HCT116 (cell line): ENCODE measurements at regions not wholly inside any gene's neighbourhood (a gene's known extent, or its start where the extent isn't known, plus 50 kb on each side); places are given as distances from the start of the nearest gene placed in this dataset.

Experiments used
- ATAC-seq: fragments of 200-7000 bp; cut with Tn5 transposase; 2 replicates; pipeline ENCODE4 v1.9.1; 2020; ENCODE audit warnings: mild to moderate bottlenecking, moderate library complexity
- BruUV-seq: library from RNA; stranded (reverse); fragments of 400-500 nt; replicated peaks from 2 replicates; lab custom pipeline; 2021; lab: Mats Ljungman, UMichigan
- CTCF ChIA-PET: fragments of 300-600 bp; sonication (Branson Sonifier 250); formaldehyde crosslinking; loops from one replicate; lab custom pipeline; 2021; ENCODE audit warnings: antibody characterized with exemption; lab: Charles Lee
- POLR2A ChIA-PET: fragments of 300-600, 350-600 bp; sonication (Branson Sonifier 250); formaldehyde crosslinking; loops from one replicate; lab custom pipeline; 2021; ENCODE audit warnings: antibody characterized with exemption; lab: Charles Lee
- RAD21 ChIA-PET, 2 experiments: fragments of 300-600 bp; sonication (Branson Sonifier 250); formaldehyde crosslinking; loops; one replicate each; lab custom pipeline; 2023; ENCODE audit warnings: low total read pairs in 2 of 2; ENCODE audit not compliant: uncharacterized antibody in 2 of 2, unreplicated experiment in 2 of 2, low non-redundant PET in 1 of 2; lab: Charles Lee
- DNase-seq: peaks from one replicate; pipeline ENCODE4 v3.0.0-alpha.2; 2010; ENCODE audit warnings: low read depth, low spot score
- H2AFZ ChIP-seq: fragments of 200-600 bp; shearing (Covaris generic), sonication (generic); 2 replicates; pipeline ENCODE4 v1.6.1; 2017; ENCODE audit warnings: low read depth, mixed run types, mixed read lengths, antibody characterized with exemption, low read length; ENCODE audit not compliant: poor library complexity, severe bottlenecking
- H3K27ac ChIP-seq: 2 replicates; pipeline ENCODE4 v1.5.1; 2012; ENCODE audit warnings: low read depth, low read length
- H3K27me3 ChIP-seq: fragments of 200-600 bp; sonication (generic); 2 replicates; pipeline ENCODE4 v1.6.1; 2016; ENCODE audit warnings: mixed run types, low read length, mixed read lengths; ENCODE audit not compliant: insufficient read depth
- H3K36me3 ChIP-seq, 2 experiments: fragments of 200-500 bp in 1 of 2; fragments of 200-600 bp in 1 of 2; sonication (Bioruptor generic) in 1 of 2; sonication (generic) in 1 of 2; 2 replicates each; pipeline versions ENCODE4 v1.5.1 to v1.6.1; 2014 to 2016; ENCODE audit warnings: low read length in 2 of 2, inconsistent platforms in 1 of 2, mixed read lengths in 1 of 2, mixed run types in 1 of 2; ENCODE audit not compliant: insufficient read depth in 2 of 2, control insufficient read depth in 1 of 2
- H3K4me1 ChIP-seq, 2 experiments: fragments of 200-600 bp in 1 of 2; sonication (generic) in 1 of 2; 2 replicates each; pipeline versions ENCODE4 v1.5.1 to v1.6.1; 2012 to 2017; ENCODE audit warnings: low read length in 2 of 2, inconsistent platforms in 1 of 2, mild to moderate bottlenecking in 1 of 2, mixed read lengths in 1 of 2, mixed run types in 1 of 2, moderate library complexity in 1 of 2; ENCODE audit not compliant: insufficient read depth in 2 of 2, control insufficient read depth in 1 of 2
- H3K4me2 ChIP-seq: fragments of 200-600 bp; sonication (generic); 2 replicates; pipeline ENCODE4 v1.6.1; 2017; ENCODE audit warnings: mixed run types, low read length, mixed read lengths
- H3K4me3 ChIP-seq, 2 experiments: fragments of 200-600 bp in 1 of 2; sonication (generic) in 1 of 2; replicated peaks in 1 of 2; 2 replicates each; pipeline ENCODE4 v1.5.1; 2011 to 2016; ENCODE audit warnings: low read length in 2 of 2, control low read depth in 1 of 2, low read depth in 1 of 2, mild to moderate bottlenecking in 1 of 2, mixed read lengths in 1 of 2, mixed run types in 1 of 2
- H3K79me2 ChIP-seq: fragments of 200-600 bp; sonication (generic); 2 replicates; pipeline ENCODE4 v1.6.1; 2017; ENCODE audit warnings: mild to moderate bottlenecking, mixed run types, low read length, moderate library complexity, mixed read lengths; ENCODE audit not compliant: insufficient read depth
- H3K9ac ChIP-seq: fragments of 200-600 bp; sonication (generic); 2 replicates; pipeline ENCODE4 v1.6.1; 2016; ENCODE audit warnings: low read length, mixed read lengths
- H3K9me2 ChIP-seq: fragments of 200-600 bp; sonication (generic), shearing (Covaris generic); 2 replicates; pipeline ENCODE4 v1.6.1; 2017; ENCODE audit warnings: mixed run types, mild to moderate bottlenecking, moderate library complexity; ENCODE audit not compliant: insufficient read depth
- H3K9me3 ChIP-seq, 2 experiments: fragments of 200-500 bp in 1 of 2; fragments of 200-600 bp in 1 of 2; sonication (Bioruptor generic) in 1 of 2; sonication (generic) in 1 of 2; 2 replicates each; pipeline ENCODE4 v1.6.1; 2014 to 2017; ENCODE audit warnings: low read length in 2 of 2, mixed read lengths in 2 of 2, inconsistent platforms in 1 of 2, low read depth in 1 of 2, mild to moderate bottlenecking in 1 of 2, mixed run types in 1 of 2, moderate library complexity in 1 of 2; ENCODE audit not compliant: control insufficient read depth in 1 of 2, insufficient read depth in 1 of 2
- H4K20me1 ChIP-seq: fragments of 200-600 bp; sonication (generic), shearing (Covaris generic); 2 replicates; pipeline ENCODE4 v1.6.1; 2017; ENCODE audit warnings: mixed run types, mild to moderate bottlenecking, moderate library complexity; ENCODE audit not compliant: insufficient read depth
- EGR1 ChIP-seq: IDR thresholded peaks from 2 replicates; pipeline ENCODE4 v1.6.1; 2012; ENCODE audit warnings: low read depth
- ELF1 ChIP-seq: IDR thresholded peaks from 2 replicates; pipeline ENCODE4 v1.6.1; 2012; ENCODE audit warnings: low read depth, borderline replicate concordance
- EZH2 ChIP-seq: fragments of 200-600 bp; sonication (generic); IDR thresholded peaks from 2 replicates; pipeline ENCODE4 v1.6.1; 2017; ENCODE audit warnings: antibody characterized with exemption, mixed run types
- FOSL1 ChIP-seq: IDR thresholded peaks from 2 replicates; pipeline ENCODE4 v1.6.1; 2012; ENCODE audit warnings: low read depth
- POLR2A ChIP-seq: IDR thresholded peaks from 2 replicates; pipeline ENCODE4 v1.7.0; 2011; ENCODE audit warnings: borderline replicate concordance; ENCODE audit not compliant: insufficient read depth, insufficient read length; ENCODE audit errors: extremely low read depth
- POLR2AphosphoS5 ChIP-seq: IDR thresholded peaks from 2 replicates; pipeline ENCODE4 v1.6.1; 2011; ENCODE audit warnings: mild to moderate bottlenecking, low read depth, low read length, moderate library complexity
- RAD21 ChIP-seq: IDR thresholded peaks from 2 replicates; pipeline ENCODE4 v1.6.1; 2012; ENCODE audit warnings: low read depth, mild to moderate bottlenecking
- SIN3A ChIP-seq: IDR thresholded peaks from 2 replicates; pipeline ENCODE4 v1.6.1; 2012; ENCODE audit warnings: low read depth
- SP1 ChIP-seq: IDR thresholded peaks from 2 replicates; pipeline ENCODE4 v1.6.1; 2012; ENCODE audit warnings: low read depth
- SRF ChIP-seq: IDR thresholded peaks from 2 replicates; pipeline ENCODE4 v1.6.1; 2012; ENCODE audit warnings: low read depth
- TCF7L2 ChIP-seq: IDR thresholded peaks from 2 replicates; pipeline ENCODE4 v1.7.0; 2011; ENCODE audit warnings: borderline replicate concordance, inconsistent platforms; ENCODE audit not compliant: insufficient read depth, insufficient read length; ENCODE audit errors: extremely low read depth
- ZNF274 ChIP-seq: fragments of 200-500 bp; sonication (Bioruptor generic); IDR thresholded peaks from 2 replicates; pipeline ENCODE4 v1.6.1; 2014; ENCODE audit warnings: mild to moderate bottlenecking, low read depth, low read length, inconsistent platforms
- intact Hi-C: fragments of 100-400 bp; cut with micrococcal nuclease; formaldehyde crosslinking; loops from 2 replicates; pipeline ENCODE4 v1.10.0; 2022
- TF ChIP-seq, protein P1 (sequence below): IDR thresholded peaks from 2 replicates; pipeline ENCODE4 v1.6.1; 2012; ENCODE audit warnings: low read depth
- TF ChIP-seq, protein P2 (sequence below): IDR thresholded peaks from 2 replicates; pipeline ENCODE4 v1.6.1; 2012

DNA sequence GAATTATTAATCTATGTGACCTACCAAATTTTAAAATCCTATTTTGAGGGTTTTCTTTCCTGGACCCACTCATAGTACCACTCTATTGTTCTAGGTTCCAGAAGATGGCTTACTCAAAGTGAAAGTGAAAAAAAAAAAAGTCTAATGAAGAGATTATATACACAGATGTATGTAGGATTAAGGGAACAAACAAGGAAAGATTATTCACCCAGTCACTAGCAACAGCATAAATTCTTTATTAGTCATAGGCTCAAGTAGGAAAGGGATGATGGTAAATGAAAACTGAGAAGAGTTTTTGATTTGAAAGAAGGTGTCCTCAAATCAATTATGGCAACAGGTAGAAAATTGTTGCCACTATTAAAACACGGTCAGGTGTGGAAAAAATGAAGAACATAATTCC lies 923.7 kb downstream of the TBC1D32 start:
- DNase-seq, result no peak
- Histone ChIP-seq H3K27me3 (no peaks in the 10 kb centered on the region), H3K27ac (no peak overlapping the region), H3K79me2 (no peaks in the 10 kb centered on the region), H3K9me2 (no peaks in the 10 kb centered on the region), H3K9ac (no peak overlapping the region), H3K4me1 (no peaks in the 10 kb centered on the region), H3K9me3 (no peaks in the 10 kb centered on the region), H3K4me2 (no peak overlapping the region), H2AFZ (no peak overlapping the region), H3K36me3 (no peaks in the 10 kb centered on the region), H4K20me1 (no peaks in the 10 kb centered on the region), H3K4me3 (no peak overlapping the region)
- no TSS peak for BruUV-seq
- TF ChIP-seq EGR1 (no peak), EZH2 (no peak), TCF7L2 (no peak), POLR2AphosphoS5 (no peak), RAD21 (no peak)
- TF ChIP-seq, protein P1, sequence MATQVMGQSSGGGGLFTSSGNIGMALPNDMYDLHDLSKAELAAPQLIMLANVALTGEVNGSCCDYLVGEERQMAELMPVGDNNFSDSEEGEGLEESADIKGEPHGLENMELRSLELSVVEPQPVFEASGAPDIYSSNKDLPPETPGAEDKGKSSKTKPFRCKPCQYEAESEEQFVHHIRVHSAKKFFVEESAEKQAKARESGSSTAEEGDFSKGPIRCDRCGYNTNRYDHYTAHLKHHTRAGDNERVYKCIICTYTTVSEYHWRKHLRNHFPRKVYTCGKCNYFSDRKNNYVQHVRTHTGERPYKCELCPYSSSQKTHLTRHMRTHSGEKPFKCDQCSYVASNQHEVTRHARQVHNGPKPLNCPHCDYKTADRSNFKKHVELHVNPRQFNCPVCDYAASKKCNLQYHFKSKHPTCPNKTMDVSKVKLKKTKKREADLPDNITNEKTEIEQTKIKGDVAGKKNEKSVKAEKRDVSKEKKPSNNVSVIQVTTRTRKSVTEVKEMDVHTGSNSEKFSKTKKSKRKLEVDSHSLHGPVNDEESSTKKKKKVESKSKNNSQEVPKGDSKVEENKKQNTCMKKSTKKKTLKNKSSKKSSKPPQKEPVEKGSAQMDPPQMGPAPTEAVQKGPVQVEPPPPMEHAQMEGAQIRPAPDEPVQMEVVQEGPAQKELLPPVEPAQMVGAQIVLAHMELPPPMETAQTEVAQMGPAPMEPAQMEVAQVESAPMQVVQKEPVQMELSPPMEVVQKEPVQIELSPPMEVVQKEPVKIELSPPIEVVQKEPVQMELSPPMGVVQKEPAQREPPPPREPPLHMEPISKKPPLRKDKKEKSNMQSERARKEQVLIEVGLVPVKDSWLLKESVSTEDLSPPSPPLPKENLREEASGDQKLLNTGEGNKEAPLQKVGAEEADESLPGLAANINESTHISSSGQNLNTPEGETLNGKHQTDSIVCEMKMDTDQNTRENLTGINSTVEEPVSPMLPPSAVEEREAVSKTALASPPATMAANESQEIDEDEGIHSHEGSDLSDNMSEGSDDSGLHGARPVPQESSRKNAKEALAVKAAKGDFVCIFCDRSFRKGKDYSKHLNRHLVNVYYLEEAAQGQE, result no peak
- no peak for ATAC-seq
- intact Hi-C loops, result no loop called here
- ChIA-PET CTCF (no interaction called here), POLR2A (no interaction called here), RAD21 (no interaction called here)

DNA sequence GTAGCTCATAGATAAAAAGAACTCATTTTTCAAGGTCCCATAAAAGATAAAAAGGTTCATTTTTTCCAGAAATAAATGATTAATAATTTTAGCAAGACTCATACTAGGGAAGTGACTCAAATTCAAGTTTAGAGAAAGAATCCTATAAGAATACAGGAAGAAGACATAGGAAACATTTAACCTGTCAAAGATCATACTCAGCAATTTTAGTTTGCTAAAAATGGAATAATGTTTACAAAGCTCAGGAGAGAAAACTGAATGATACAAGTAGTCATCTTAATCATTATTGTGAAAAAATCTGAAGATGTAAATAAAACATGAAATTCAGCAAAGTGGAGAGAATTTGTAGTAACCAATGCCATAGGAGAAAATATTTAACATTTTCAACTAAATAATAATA lies 926.6 kb downstream of the TBC1D32 start:
- ChIA-PET POLR2A (no interaction called here), RAD21 (no interaction called here), CTCF (no interaction called here)
- no peak overlapping the region for H3K4me3 ChIP-seq
- H2AFZ ChIP-seq, result no peak overlapping the region
- H3K9ac ChIP-seq, result no peak overlapping the region
- H3K9me2 ChIP-seq, result no peaks in the 10 kb centered on the region
- intact Hi-C loops, result no loop called here
- TF ChIP-seq, protein P1, result no peak
- TF ChIP-seq SRF (no peak), ELF1 (no peak), SIN3A (no peak), TCF7L2 (no peak), SP1 (no peak), FOSL1 (no peak), POLR2A (no peak), ZNF274 (no peak), EGR1 (no peak), RAD21 (no peak)
- TF ChIP-seq, protein P2, sequence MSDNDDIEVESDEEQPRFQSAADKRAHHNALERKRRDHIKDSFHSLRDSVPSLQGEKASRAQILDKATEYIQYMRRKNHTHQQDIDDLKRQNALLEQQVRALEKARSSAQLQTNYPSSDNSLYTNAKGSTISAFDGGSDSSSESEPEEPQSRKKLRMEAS, result no peak
- no peak for DNase-seq
- H3K36me3 ChIP-seq, result no peaks in the 10 kb centered on the region
- no peaks in the 10 kb centered on the region for H3K27me3 ChIP-seq
- no peak overlapping the region for H3K27ac ChIP-seq
- no TSS peak for BruUV-seq
- no peaks in the 10 kb centered on the region for H3K4me1 ChIP-seq
- no peaks in the 10 kb centered on the region for H4K20me1 ChIP-seq
- no peaks in the 10 kb centered on the region for H3K9me3 ChIP-seq
- no peak for ATAC-seq
- no peaks in the 10 kb centered on the region for H3K79me2 ChIP-seq
- H3K4me2 ChIP-seq, result no peak overlapping the region
